ENCODE measurements at regions not wholly inside any gene's neighbourhood (a gene's known extent, or its start where the extent isn't known, plus 50 kb on each side); places are given as distances from the start of the nearest gene placed in this dataset.

GRCh38 chr16:88284101-88284500 is 98.7 kb upstream of the ZNF469 start:
- ATAC-seq (no peak), DNase-seq (ENCODE audit: extremely low read depth in 1 of 4, low spot score in 3 of 4) (no peak), FAIRE-seq (no peak)
- intact Hi-C loops (cut with micrococcal nuclease) = loop anchor here (10.0 kb wide), 2 partner anchors 91 to 121 kb away; no protein-coding TSS in a partner anchor
- Histone ChIP-seq H3K4me3 (no peak overlapping the region), H3K36me3 (ENCODE audit: control insufficient read depth, insufficient read depth, low read length) (no peaks in the 10 kb centered on the region), H3K4me1 (replicated peaks in 1 of 2; ENCODE audit: control insufficient read depth in 2 of 2, insufficient read depth in 2 of 2, low read length in 2 of 2) (peaks cover 14 to 21% of the 10 kb centered on the region in 2 experiments; a peak in 4 of 5 replicates), H2AFZ (ENCODE audit: low read depth, low read length) (no peak overlapping the region), H3K79me2 (ENCODE audit: control insufficient read depth, insufficient read depth, low read length) (no peaks in the 10 kb centered on the region), H3K9ac (ENCODE audit: insufficient read depth in 1 of 2, low read depth in 2 of 2, low read length in 2 of 2) (no peak overlapping the region), H3K27ac (ENCODE audit: extremely low read depth, low read depth, low read length) (no peak overlapping the region), H3K4me2 (ENCODE audit: insufficient read depth, low read length) (no peak overlapping the region), H3K9me1 (ENCODE audit: control insufficient read depth, insufficient read depth, low read length) (no peaks in the 10 kb centered on the region), H3K9me3 (replicated peaks; ENCODE audit: control insufficient read depth, insufficient read depth, low read depth, low read length) (no peaks in the 10 kb centered on the region; the same call in 1 of the 2 replicates), H4K20me1 (replicated peaks; ENCODE audit: control insufficient read depth, insufficient read depth, low read length) (no peaks in the 10 kb centered on the region), H3K27me3 (ENCODE audit: control insufficient read depth in 2 of 2, insufficient read depth in 2 of 2, low read length in 2 of 2) (peaks cover 0 to 15% of the 10 kb centered on the region in 2 experiments; a peak in 3 of 5 replicates)
- no TSS peak for BruUV-seq (replicated peaks)
- 50% methylated on average over 9 of the region's 9 CpGs for WGBS (ENCODE audit: insufficient coverage, low coverage, missing lambda C conversion rate)
- POLR2A ChIA-PET = no interaction called here
- CTCF ChIA-PET (ENCODE audit: low intra/inter-chr PET ratio) = no interaction called here
- in situ Hi-C loops (cut with MboI) = no loop called here
- TF ChIP-seq CHD1 (IDR thresholded peaks at IDR 0.05; ENCODE audit: low read length) (no peak), SRSF9 (IDR thresholded peaks at IDR 0.05; ENCODE audit: borderline replicate concordance, low read depth, low read length) (no peak), PYGO2 (tag; IDR thresholded peaks at IDR 0.05) (no peak), NFXL1 (CRISPR knock-in tag; IDR thresholded peaks at IDR 0.05) (no peak), NR2C2 (CRISPR knock-in tag; IDR thresholded peaks at IDR 0.05) (no peak), NR2C2 (tag; IDR thresholded peaks at IDR 0.05) (no peak), MEF2A (IDR thresholded peaks at IDR 0.05; ENCODE audit: control insufficient read depth, low read depth, low read length) (no peak), CLOCK (CRISPR knock-in tag; IDR thresholded peaks at IDR 0.05; ENCODE audit: borderline replicate concordance) (no peak), ZNF12 (CRISPR knock-in tag; IDR thresholded peaks at IDR 0.05) (no peak), ZBTB11 (CRISPR knock-in tag; IDR thresholded peaks at IDR 0.05) (no peak), LCOR (CRISPR knock-in tag; IDR thresholded peaks at IDR 0.05) (no peak), NCOA2 (IDR thresholded peaks at IDR 0.05; ENCODE audit: partially characterized antibody in 2 of 2) (no peak), ZNF57 (CRISPR knock-in tag; IDR thresholded peaks at IDR 0.05) (no peak), HINFP (tag; conservative IDR thresholded peaks at IDR 0.05; ENCODE audit: low read depth) (no peak)

Measured in K562 (cell line).